A673 (cell line): ENCODE measurements at regions not wholly inside any gene's neighbourhood (a gene's known extent, or its start where the extent isn't known, plus 50 kb on each side); places are given as distances from the start of the nearest gene placed in this dataset.

Experiments used
- CTCF ChIP-seq: fragments of 300-800, 200-600 bp; sonication (generic); conservative IDR thresholded peaks from 2 replicates; pipeline ENCODE4 v1.5.1; 2017; ENCODE audit warnings: low read depth, mild to moderate bottlenecking, antibody characterized with exemption, low read length, moderate library complexity, mixed read lengths
- EZH2 ChIP-seq: fragments of 200-600 bp; sonication (generic); IDR thresholded peaks from 2 replicates; pipeline ENCODE4 v1.6.1; 2017; ENCODE audit warnings: borderline replicate concordance, low read depth, mild to moderate bottlenecking, mixed read lengths, antibody characterized with exemption, low read length; ENCODE audit not compliant: poor library complexity, severe bottlenecking

- TF ChIP-seq CTCF: no peak
- no peak for TF ChIP-seq EZH2
These were observed 377.4 kb downstream of the HTR7 start for GRCh38 chr10:90480466-90480865.
